ENCODE measurements at regions not wholly inside any gene's neighbourhood (a gene's known extent, or its start where the extent isn't known, plus 50 kb on each side); places are given as distances from the start of the nearest gene placed in this dataset.

DNA sequence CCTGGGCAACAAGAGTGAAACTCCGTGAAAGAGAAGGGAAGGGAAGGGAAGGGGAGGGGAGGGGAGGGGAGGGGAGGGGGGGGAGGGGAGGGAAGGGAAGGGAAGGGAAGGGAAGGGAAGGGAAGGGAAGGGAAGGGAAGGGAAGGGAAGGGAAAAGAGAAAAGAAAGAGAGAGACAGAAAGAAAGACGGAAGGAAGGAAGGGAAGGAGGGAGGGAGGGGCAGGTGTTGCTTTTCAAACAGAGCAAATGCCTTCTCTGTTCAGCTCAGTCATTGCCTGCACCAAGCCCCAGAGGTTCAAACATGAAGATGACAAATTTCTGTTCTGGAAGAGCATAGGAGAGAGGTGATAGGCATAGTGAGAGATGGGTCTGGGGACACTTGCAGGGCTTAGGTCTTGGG is 330.0 kb downstream of the DRD1 start:
- POLR2A ChIA-PET: no interaction called here
- intact Hi-C loops (cut with micrococcal nuclease): no loop called here
- CTCF ChIA-PET: interaction anchor here (0.7 kb wide), 1 partner anchor 342 kb away, joined by 3 read pairs; no protein-coding TSS in a partner anchor
- Mint-ChIP-seq H3K4me1 (ENCODE audit: insufficient read depth, unreplicated experiment) (no peaks in the 10 kb centered on the region), H3K36me3 (ENCODE audit: insufficient read depth, unreplicated experiment) (no peaks in the 10 kb centered on the region), H3K9me3 (ENCODE audit: unreplicated experiment) (no peaks in the 10 kb centered on the region), H3K4me3 (ENCODE audit: unreplicated experiment) (no peak overlapping the region), H3K27me3 (ENCODE audit: insufficient read depth, unreplicated experiment) (peaks cover 44% of the 10 kb centered on the region), H3K27ac (ENCODE audit: low read depth, unreplicated experiment) (no peak overlapping the region)
- BruUV-seq (replicated peaks): no TSS peak
- TF ChIP-seq, protein P1, sequence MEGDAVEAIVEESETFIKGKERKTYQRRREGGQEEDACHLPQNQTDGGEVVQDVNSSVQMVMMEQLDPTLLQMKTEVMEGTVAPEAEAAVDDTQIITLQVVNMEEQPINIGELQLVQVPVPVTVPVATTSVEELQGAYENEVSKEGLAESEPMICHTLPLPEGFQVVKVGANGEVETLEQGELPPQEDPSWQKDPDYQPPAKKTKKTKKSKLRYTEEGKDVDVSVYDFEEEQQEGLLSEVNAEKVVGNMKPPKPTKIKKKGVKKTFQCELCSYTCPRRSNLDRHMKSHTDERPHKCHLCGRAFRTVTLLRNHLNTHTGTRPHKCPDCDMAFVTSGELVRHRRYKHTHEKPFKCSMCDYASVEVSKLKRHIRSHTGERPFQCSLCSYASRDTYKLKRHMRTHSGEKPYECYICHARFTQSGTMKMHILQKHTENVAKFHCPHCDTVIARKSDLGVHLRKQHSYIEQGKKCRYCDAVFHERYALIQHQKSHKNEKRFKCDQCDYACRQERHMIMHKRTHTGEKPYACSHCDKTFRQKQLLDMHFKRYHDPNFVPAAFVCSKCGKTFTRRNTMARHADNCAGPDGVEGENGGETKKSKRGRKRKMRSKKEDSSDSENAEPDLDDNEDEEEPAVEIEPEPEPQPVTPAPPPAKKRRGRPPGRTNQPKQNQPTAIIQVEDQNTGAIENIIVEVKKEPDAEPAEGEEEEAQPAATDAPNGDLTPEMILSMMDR (IDR thresholded peaks at IDR 0.05; ENCODE audit: unreplicated experiment): no peak
- no peak for DNase-seq (ENCODE audit: unreplicated experiment)

DNA sequence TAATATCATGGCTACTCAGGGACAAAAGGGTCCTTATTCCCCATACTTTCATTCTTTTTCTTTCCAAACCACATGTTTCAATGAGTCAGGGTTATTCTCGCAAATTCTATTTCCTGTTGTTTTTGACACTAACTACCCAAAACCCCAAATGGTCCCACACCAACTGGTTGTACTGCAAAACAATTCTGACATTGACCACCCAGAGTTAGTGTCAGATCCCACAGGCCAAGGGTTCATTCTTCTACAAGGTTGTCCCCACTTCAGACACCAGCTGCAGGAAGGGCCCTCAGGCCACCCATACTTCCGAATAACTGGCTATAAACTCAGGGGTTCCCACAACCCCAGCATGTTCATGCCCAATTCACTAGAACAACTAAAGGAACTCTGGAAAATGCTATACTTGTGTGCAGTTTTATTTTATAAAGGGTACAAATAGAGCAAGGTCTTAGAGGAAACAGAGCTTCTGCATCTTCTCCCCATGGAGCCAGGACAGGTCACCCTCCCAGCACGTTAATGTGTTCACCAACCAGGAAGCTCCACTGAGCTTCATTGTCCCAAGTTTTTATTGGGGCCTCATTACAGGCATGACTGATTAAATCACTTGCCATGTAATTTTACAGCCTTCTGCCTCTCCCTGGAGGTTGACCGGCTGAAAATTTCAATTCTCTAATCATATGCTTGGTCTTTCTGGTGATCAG is 334.8 kb downstream of the DRD1 start:
- no TSS peak for BruUV-seq (replicated peaks)
- Mint-ChIP-seq H3K9me3 (ENCODE audit: unreplicated experiment) (no peaks in the 10 kb centered on the region), H3K36me3 (ENCODE audit: insufficient read depth, unreplicated experiment) (no peaks in the 10 kb centered on the region), H3K4me3 (ENCODE audit: unreplicated experiment) (no peak overlapping the region), H3K27ac (ENCODE audit: low read depth, unreplicated experiment) (no peak overlapping the region), H3K4me1 (ENCODE audit: insufficient read depth, unreplicated experiment) (no peaks in the 10 kb centered on the region), H3K27me3 (ENCODE audit: insufficient read depth, unreplicated experiment) (peaks cover 5% of the 10 kb centered on the region)
- DNase-seq (ENCODE audit: unreplicated experiment): no peak
- intact Hi-C loops (cut with micrococcal nuclease): no loop called here
- TF ChIP-seq, protein P1 (IDR thresholded peaks at IDR 0.05; ENCODE audit: unreplicated experiment): no peak
- ChIA-PET POLR2A (no interaction called here), CTCF (interaction anchor here (1.3 to 1.6 kb wide), 2 partner anchors 20 to 355 kb away, joined by 3 to 6 read pairs; no protein-coding TSS in a partner anchor)

DNA sequence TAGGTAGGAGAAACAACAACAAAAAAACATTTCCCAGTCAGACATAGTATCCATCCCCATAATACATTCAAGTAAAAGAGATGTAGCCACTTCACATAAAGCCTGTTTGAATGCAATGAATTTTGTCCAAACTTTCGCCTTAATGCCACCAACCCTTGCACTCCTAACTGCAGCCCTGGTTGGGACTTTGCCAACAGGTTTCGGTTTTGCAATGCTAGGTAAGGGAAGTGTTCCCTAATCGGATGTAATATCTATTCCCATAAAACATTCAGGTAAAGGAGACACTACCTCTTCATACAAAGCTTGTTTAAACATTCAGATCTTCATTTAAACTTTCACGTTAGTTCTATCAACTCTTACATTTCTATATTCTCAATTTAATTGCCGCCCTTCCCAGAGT is 336.1 kb downstream of the DRD1 start:
- ChIA-PET CTCF (no interaction called here), POLR2A (no interaction called here)
- Mint-ChIP-seq H3K27me3 (ENCODE audit: insufficient read depth, unreplicated experiment) (peaks cover 19% of the 10 kb centered on the region), H3K36me3 (ENCODE audit: insufficient read depth, unreplicated experiment) (no peaks in the 10 kb centered on the region), H3K9me3 (ENCODE audit: unreplicated experiment) (peaks cover 2% of the 10 kb centered on the region), H3K27ac (ENCODE audit: low read depth, unreplicated experiment) (no peak overlapping the region), H3K4me1 (ENCODE audit: insufficient read depth, unreplicated experiment) (no peaks in the 10 kb centered on the region), H3K4me3 (ENCODE audit: unreplicated experiment) (no peak overlapping the region)
- TF ChIP-seq, protein P1 (IDR thresholded peaks at IDR 0.05; ENCODE audit: unreplicated experiment): no peak
- peak; percentile 12 for DNase-seq (ENCODE audit: unreplicated experiment)
- intact Hi-C loops (cut with micrococcal nuclease): no loop called here
- no TSS peak for BruUV-seq (replicated peaks)

DNA sequence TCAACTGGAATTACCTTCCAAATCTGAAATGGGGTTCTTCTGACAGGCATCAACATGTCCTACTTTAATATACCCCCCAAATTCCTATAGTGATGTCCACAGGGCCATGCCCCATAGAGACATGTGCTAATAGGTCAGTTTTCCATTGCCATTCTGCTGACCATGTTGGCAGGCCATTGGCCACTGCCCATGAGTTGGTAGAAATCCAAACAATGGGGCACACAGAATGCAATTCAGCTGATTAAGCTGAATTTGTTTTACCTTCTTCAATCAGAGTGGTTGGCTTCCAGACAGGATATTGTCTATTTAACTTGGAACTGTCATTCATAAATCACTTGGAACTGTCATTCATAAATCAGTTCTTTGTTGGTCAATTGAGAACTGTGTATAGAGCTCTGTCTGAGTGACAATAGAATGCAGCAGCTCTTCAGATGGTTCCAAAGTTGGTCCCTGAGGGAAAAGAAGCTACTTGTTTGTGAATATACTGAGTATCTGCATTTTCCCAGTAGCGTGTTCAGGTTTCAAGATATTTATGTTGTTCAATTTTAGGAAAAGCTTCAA is 336.9 kb downstream of the DRD1 start:
- Mint-ChIP-seq H3K27ac (ENCODE audit: low read depth, unreplicated experiment) (no peak overlapping the region), H3K27me3 (ENCODE audit: insufficient read depth, unreplicated experiment) (peaks cover 26% of the 10 kb centered on the region), H3K9me3 (ENCODE audit: unreplicated experiment) (peaks cover 8% of the 10 kb centered on the region), H3K4me3 (ENCODE audit: unreplicated experiment) (no peak overlapping the region), H3K4me1 (ENCODE audit: insufficient read depth, unreplicated experiment) (no peaks in the 10 kb centered on the region), H3K36me3 (ENCODE audit: insufficient read depth, unreplicated experiment) (no peaks in the 10 kb centered on the region)
- ChIA-PET CTCF (interaction anchor here (0.5 kb wide), 1 partner anchor 41 kb away, joined by 3 read pairs; no protein-coding TSS in a partner anchor), POLR2A (no interaction called here)
- DNase-seq (ENCODE audit: unreplicated experiment): no peak
- intact Hi-C loops (cut with micrococcal nuclease): no loop called here
- TF ChIP-seq, protein P1 (IDR thresholded peaks at IDR 0.05; ENCODE audit: unreplicated experiment): no peak
- BruUV-seq (replicated peaks): no TSS peak

All from MCF 10A (cell line).